HEK293T (cell line): ENCODE measurements at regions not wholly inside any gene's neighbourhood (a gene's known extent, or its start where the extent isn't known, plus 50 kb on each side); places are given as distances from the start of the nearest gene placed in this dataset.

ENCODE experiments used
- ARNT ChIP-seq: fragments of 450-650 bp; IDR thresholded peaks from 2 replicates; pipeline ENCODE4 v1.6.1; 2017; ENCODE audit warnings: mild to moderate bottlenecking
- BHLHE40 ChIP-seq: fragments of 450-650 bp; IDR thresholded peaks from 2 replicates; pipeline ENCODE4 v1.6.1; 2016; ENCODE audit warnings: mild to moderate bottlenecking, moderate library complexity, borderline replicate concordance
- FOXM1 ChIP-seq: fragments of 450-650 bp; IDR thresholded peaks from 2 replicates; pipeline ENCODE4 v1.6.1; 2017; ENCODE audit warnings: mild to moderate bottlenecking, borderline replicate concordance
- SP1 ChIP-seq: fragments of 450-650 bp; IDR thresholded peaks from 2 replicates; pipeline ENCODE4 v1.6.1; 2017
- TF ChIP-seq, protein P1 (sequence below): fragments of 450-650 bp; IDR thresholded peaks from 2 replicates; pipeline ENCODE4 v1.6.1; 2016

GRCh38 chr5:120252839-120253238, 211.3 kb upstream of the PRR16 start:
- TF ChIP-seq SP1 (no peak), FOXM1 (no peak), ARNT (no peak), BHLHE40 (no peak)
- TF ChIP-seq, protein P1, sequence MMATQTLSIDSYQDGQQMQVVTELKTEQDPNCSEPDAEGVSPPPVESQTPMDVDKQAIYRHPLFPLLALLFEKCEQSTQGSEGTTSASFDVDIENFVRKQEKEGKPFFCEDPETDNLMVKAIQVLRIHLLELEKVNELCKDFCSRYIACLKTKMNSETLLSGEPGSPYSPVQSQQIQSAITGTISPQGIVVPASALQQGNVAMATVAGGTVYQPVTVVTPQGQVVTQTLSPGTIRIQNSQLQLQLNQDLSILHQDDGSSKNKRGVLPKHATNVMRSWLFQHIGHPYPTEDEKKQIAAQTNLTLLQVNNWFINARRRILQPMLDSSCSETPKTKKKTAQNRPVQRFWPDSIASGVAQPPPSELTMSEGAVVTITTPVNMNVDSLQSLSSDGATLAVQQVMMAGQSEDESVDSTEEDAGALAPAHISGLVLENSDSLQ, result no peak
